Inferior parietal cortex (tissue), 1 donor: ENCODE measurements at regions not wholly inside any gene's neighbourhood (a gene's known extent, or its start where the extent isn't known, plus 50 kb on each side); places are given as distances from the start of the nearest gene placed in this dataset.

Source experiments
- DNase-seq: peaks from one replicate; pipeline ENCODE4 v3.0.0-alpha.2; 2016; ENCODE audit errors: extremely low spot score

DNA sequence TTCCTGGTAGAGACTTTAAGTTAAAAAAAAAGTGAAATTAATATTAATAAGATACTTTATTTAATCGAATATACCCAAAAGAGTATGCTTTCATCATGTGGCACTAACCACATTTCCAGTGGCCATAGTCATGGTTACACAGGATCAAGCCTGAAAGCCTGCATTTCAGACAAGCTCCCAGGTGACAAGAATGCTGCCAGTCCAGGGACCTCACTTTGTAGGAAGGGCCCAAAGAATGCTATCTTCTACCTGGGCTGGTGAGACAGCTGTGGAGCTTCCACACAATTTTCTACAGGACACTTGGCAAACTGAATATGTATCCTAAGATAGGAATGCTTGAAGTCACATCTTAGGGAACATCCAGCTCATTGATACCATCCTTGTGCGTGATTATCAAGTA, 203.8 kb downstream of the AUH start:
- no peak for DNase-seq

DNA sequence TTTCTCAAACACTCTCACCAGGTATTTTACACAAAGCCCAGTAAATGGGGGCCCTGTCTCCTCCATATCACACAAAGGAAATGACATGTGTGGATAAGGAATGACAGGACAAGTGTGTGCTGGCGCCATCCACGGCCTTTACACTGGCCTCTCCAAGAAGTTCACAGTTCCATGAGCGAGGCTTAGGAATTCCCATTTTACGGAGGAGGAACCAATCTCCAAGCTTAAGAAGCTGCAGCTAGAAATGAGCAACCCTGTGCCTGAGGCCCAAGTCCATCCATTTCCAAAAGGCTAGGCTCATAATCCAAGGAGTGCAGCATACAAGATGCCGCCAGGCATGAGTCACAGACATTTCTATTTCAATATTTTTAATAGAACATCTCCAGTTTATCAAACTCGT, 203.4 kb downstream of the AUH start:
- DNase-seq = no peak

DNA sequence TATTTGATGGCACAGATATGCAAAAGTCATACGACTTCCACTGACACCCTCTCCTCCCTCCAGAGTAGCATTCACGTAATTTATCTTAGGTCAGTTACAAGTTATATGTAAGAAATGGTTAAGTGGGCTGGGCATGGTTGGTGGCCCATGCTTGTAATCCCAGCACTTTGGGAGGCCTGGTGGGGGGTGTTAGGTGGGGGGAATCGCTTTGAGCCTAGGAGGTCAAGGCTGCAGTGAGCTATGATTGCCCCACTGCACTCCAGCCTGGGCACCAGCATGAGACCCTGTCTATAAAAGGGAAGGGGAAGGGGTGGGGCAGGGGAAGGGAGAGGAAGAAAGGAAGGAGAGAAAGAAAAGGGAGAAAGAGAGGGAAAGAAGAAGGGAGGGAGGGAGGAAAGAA, 202.8 kb downstream of the AUH start:
- no peak for DNase-seq

DNA sequence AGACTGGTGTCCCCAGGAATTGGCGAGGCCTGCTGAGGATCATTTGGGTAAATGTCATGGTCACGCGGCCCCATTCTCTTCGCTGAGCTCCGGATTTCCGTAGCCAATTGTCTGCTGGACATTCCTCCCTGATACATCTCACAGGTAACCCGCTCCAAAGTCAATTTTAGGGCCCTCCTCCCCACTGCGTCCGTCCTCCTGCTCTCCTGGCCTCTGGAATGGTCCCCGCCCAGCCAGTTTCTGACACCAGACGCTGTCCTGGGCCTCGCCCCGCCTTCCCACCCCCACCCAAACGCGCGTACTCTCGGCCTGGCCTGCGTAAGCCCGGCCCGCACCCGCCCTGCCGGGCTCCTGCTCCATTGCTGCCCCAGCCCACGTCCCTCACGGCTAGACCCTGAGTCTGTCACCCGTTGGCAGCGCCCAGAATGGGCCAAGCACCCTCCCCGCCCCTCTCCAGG, 202.0 kb downstream of the AUH start:
- no peak for DNase-seq

DNA sequence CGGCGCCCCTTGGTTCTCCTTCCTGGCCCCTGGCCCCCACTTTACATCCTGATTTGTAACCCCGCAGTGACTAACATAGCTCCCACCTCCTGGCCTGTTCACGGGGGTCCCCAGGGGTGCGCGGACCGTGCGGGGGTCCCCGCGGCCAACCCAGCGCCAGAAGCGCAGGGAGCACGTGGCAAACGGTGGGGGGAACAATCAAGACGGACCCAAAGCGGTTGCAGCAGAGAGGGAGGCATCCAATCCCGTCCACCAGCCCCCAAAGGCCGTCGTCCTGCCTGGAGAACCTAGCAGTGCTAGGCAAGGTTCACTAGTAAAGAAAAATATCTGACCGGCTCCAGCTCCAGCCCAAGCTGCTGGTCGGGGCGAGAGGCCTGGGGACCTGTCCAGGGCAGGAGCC, 201.5 kb downstream of the AUH start:
- DNase-seq = no peak

DNA sequence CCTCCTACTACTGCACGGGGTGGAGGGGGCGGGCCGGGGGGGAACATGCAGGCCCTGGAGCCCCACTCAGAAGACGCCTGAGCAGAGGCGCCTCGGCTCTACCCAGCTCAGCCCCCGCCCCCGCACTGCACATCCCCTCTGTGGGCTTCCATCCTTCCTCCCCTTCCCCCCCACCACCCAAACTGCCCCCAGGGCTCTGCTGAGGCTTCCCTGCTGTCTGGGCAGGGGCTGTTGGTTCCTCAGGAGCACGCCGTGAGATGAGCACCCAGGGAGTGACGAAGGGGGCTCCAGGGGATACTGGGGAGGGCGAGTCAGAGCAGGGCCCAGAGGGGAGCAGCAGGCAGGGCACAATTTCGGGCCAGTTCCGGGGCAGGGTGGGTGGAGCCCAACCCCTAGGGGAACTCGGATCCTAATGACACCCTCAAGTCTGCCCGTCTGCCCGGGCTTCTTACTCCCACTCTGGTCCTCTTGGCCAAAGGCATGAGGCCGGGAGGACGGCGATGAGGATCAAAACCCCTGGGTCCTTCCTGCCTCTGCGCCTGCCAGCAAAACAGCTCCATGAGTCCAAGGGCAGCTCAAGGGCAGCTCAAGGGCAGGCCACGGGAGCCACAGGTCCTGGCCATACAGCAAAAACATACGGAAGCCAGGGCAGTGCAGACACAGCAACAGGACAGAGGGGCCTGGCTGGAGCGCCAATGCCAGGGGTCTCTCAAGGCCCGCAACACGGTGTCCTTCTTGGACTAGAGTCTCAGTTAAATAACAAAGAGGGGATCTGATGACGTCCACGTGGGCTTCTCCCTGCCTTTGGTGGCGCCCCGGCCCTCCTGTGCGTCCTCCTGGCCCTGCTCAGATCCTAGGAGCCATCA, 200.9 kb downstream of the AUH start:
- DNase-seq = no peak

DNA sequence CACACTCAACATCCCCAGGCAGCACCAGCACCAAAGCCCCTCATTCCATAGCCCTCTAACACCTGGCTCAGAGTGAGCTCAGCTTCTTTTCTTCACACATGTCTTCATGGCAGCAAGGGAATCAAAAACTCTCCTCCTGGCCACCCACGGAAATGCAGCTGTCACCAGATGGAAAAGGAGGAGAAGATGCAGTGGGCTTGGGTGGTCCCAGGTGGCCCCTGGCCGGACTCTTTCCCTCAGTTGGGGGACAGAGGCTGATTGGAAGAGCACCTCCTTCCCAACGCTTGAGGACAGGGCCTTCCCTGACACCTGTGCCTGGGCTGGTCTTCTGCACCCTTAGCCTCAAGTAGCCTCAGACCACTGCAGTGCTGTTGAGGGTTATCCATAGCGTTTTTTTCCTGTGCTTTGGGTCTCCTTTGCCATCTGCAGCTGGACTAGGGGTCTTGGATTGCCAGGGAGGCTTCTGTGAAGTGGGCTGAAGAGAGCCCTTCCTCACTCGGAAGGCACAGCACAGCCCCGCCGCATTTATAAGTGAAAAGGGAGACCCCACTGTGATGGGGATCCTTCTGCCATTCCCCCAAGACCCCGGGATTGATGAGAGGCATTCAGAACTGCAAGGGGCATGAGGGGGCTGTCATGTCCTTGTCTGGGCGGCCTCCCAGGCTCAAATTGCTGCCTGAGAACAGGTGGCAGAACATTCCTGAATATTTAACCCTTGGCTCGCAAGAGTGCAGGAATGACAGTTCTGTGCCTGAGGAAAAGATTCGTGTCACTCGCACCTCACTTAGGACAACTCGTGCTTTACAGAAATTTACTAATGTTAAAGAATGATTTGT, 200.0 kb downstream of the AUH start:
- DNase-seq = no peak

DNA sequence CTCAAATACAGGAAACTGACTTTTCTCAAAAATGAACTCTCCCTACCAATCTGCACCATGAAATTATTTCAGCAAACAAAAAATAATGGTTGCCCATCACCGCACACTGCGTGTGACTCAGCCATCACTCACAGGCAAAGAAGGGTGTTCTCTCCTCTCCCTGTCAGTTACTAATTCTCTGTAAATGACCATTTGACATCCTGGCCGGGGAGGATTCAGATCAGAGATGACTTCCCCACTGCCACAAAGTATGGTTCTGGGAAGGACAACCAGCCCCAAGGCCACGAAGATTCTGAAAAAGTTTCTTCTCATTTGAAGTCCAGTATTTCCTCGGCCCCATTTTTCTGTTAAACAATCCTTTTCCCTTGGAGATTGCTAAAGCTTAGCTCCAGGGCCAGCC, 199.4 kb downstream of the AUH start:
- no peak for DNase-seq

DNA sequence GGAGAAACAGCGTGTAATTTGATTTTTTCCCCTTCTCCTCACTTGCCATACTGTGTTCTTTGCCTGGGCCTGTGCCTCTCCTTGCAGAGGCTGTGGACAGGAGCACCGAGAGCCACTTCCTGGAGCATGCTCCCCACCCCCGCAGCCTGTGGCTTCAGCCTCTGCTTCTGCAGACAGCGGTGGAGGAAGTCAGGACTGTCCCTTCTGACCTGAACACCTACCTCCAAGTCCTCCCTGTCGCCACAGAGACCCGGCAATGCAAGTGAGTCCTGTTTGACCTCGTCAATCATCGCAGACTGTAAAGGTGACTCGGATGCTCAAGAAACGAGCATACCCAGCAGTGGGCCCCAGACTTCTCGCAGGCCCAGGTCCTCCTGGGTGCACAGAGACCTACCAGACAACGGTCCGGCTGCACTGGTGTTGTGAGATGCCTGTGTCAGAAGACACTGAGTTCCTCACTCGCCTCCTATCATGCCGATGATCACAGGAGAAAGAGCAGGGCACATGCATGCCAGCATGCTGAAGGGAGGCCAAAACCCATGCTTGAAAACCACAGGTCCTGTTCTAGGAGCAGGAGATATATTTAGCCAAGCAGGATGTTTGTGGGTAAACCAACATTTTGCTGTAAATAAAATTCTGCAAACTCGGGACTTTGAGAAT, 198.8 kb downstream of the AUH start:
- peak; percentile 18 for DNase-seq

DNA sequence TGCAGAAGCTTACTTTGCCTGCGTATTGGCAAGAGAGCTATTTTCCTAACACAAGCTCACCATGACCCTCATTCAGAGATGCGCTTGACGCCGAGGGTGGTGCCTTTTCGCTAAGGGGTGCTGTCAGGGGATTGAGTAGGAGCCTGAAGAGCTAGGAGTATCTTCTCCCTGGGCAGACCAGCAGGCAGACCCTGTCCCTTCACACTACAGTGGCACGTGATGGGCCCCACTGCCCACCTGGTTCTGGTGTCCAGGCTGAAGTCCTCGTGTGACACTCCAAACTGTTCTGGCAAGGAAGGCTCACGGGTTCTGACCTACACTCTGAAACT, 198.3 kb downstream of the AUH start:
- no peak for DNase-seq

DNA sequence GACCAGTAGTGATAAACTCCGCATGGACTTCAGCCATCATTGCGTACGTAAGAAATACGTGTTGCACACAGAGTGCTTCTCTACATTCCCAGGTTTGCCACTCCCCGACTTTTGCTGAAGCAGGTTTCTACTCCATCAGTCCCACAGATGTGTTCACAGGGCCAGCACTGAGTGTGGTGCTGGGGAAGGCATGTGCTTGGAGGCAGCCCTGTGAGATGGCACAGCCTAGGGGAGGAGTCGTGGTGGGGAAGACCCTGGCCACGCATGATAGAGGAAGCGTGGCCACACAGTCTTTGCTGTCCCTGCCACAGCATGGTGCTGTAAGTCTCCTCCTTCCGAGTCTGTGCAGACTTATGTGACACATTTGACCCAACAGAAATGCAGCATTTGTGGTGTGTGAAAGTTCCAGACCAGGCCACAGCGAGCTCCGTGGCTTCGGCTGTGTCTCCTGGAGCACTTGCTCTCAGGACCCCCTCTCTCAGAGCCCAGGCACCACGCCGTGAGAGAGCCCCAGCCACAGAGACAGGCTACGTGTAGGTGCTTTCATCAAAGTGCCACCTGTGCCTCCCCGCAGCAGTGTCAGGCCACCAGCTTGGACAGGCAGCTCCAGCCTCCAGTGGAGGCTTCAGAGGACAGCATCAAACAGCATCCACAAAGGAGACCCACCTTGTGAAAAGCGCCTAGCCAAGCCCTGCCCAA, 197.8 kb downstream of the AUH start:
- DNase-seq = no peak
